Activated T-cell treated with anti-CD3 and anti-CD28 coated beads, Interleukin-2, amount 50 U/mL, for 72 hours (primary cell): ENCODE measurements at regions not wholly inside any gene's neighbourhood (a gene's known extent, or its start where the extent isn't known, plus 50 kb on each side); places are given as distances from the start of the nearest gene placed in this dataset.
"Not testable (repeated sequence)": the region's sequence is repeated elsewhere in the genome, so short reads cannot be mapped to it uniquely, and the experiment has no call there.

Experiments used
- ATAC-seq, 2 donors: fragments of 150-1000 bp; cut with Tn5 transposase; replicated peaks in 1 of 2; 2 replicates each; pipeline ENCODE4 v1.10.0; 2021; ENCODE audit warnings: moderate library complexity in 2 of 2, mild to moderate bottlenecking in 1 of 2
- DNase-seq, 2 donors: peaks; one replicate each; pipeline ENCODE4 v3.0.0; 2021 to 2022; ENCODE audit warnings: mixed read lengths in 1 of 2
- H3K27ac Mint-ChIP-seq: one replicate; pipeline ENCODE4 v1.8.0; 2022; ENCODE audit warnings: mild to moderate bottlenecking, moderate library complexity, mixed read lengths
- H3K27me3 Mint-ChIP-seq: one replicate; pipeline ENCODE4 v1.8.0; 2022; ENCODE audit warnings: low read depth, mixed read lengths
- H3K36me3 Mint-ChIP-seq, 2 donors: one replicate each; pipeline ENCODE4 v1.8.0; 2022; ENCODE audit warnings: mixed read lengths in 2 of 2, mild to moderate bottlenecking in 1 of 2; ENCODE audit not compliant: insufficient read depth in 2 of 2
- H3K4me1 Mint-ChIP-seq: one replicate; pipeline ENCODE4 v1.8.0; 2022; ENCODE audit warnings: low read depth, mixed read lengths
- H3K4me3 Mint-ChIP-seq, 2 donors: one replicate each; pipeline ENCODE4 v1.8.0; 2022; ENCODE audit warnings: mild to moderate bottlenecking in 2 of 2, mixed read lengths in 2 of 2, moderate library complexity in 2 of 2
- H3K9me3 Mint-ChIP-seq, 2 donors: one replicate each; pipeline ENCODE4 v1.8.0; 2022; ENCODE audit warnings: mixed read lengths in 2 of 2

DNA sequence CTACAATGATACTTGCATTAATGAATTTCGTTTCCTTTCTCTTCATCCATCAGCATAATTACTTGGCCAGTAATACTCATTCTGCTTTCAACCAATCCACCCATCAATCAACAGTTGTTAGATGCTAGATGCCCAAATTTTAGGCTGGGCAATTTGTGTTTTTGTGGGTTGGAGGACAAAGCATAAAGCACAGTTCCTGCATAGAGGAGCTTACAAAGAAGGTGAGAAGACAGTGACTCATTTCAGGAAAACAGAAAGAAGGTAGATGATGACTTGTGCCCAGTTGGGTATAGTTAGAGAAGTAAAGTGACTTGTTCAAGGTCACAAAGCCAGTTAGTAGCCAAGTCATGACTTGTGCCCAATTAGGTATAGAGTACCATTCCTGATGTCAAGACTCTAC lies 1186.8 kb upstream of the CELF4 start:
- H3K27ac Mint-ChIP-seq = no peak overlapping the region
- H3K27me3 Mint-ChIP-seq = peaks cover 6% of the 10 kb centered on the region
- ATAC-seq (peak; percentile 26 to 82), DNase-seq (no peak)
- no peaks in the 10 kb centered on the region for H3K36me3 Mint-ChIP-seq
- peaks cover 19% of the 10 kb centered on the region for H3K4me1 Mint-ChIP-seq
- peaks cover 0 to 8% of the 10 kb centered on the region in 2 donors for H3K9me3 Mint-ChIP-seq
- H3K4me3 Mint-ChIP-seq = no peak overlapping the region

- H3K27ac Mint-ChIP-seq = no peak overlapping the region
- peaks cover 6% of the 10 kb centered on the region for H3K27me3 Mint-ChIP-seq
- no peaks in the 10 kb centered on the region for H3K36me3 Mint-ChIP-seq
- H3K9me3 Mint-ChIP-seq = peaks cover 0 to 8% of the 10 kb centered on the region in 2 donors
- H3K4me1 Mint-ChIP-seq = peaks cover 19% of the 10 kb centered on the region
- DNase-seq = peak in 1 of 2 donors; percentile 29
- H3K4me3 Mint-ChIP-seq = peak overlapping the region; percentile 41 to 46
- peak in 1 of 2 donors; percentile 70 for ATAC-seq
Observed at GRCh38 chr18:38751898-38752297, 1186.3 kb upstream of the CELF4 start.

DNA sequence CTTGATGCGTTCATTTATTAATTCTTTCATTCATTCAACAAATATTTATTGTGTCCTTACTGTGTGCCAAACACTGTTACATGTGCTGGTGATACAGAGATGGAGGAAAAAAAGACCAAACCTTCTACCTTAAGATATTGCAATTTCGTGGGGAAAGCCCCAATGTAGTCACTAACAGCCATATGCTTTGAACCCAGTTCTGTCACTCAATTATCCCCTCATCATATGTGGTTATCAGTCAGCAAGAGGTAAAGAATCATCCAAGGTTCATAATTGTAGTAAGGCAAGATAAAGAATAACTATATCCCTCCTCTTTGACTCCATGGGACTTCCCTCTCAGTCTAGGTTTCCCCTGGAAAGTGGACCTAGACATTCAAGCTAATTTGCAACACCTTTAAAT lies 1185.6 kb upstream of the CELF4 start:
- ATAC-seq (peak; percentile 25 to 71), DNase-seq (no peak)
- Mint-ChIP-seq H3K27ac (no peak overlapping the region), H3K9me3 (peaks cover 0 to 8% of the 10 kb centered on the region in 2 donors), H3K4me3 (no peak overlapping the region), H3K36me3 (no peaks in the 10 kb centered on the region), H3K4me1 (peaks cover 19% of the 10 kb centered on the region), H3K27me3 (peaks cover 6% of the 10 kb centered on the region)

- no peak for ATAC-seq
Observed at GRCh38 chr18:38750751-38751150, 1185.2 kb upstream of the CELF4 start.

DNA sequence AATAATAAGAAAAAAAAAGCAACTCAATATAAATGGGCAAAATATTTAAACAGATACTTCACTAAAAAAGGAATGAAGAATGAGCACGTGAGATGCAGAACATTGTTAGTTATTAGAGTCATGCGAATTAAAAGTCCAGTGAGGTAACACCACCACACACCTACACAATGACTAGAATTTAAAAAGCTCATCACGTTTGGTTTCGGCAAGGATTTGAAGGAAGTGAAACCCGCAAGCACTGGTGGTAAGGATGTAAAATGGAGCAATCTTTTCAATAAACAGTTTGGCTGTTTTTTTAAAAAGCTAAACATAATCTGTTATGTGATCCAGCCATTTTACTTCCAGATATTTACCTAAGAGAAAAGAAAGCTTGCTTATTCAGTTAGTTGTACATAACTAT lies 1181.6 kb upstream of the CELF4 start:
- Mint-ChIP-seq H3K4me1 (peaks cover 12% of the 10 kb centered on the region), H3K9me3 (peaks cover 0 to 6% of the 10 kb centered on the region in 2 donors), H3K4me3 (no peak overlapping the region), H3K27me3 (peaks cover 2% of the 10 kb centered on the region), H3K27ac (no peak overlapping the region), H3K36me3 (no peaks in the 10 kb centered on the region)
- DNase-seq (no peak), ATAC-seq (no peak)

More at GRCh38 chr18:38750751-38751150, 1185.2 kb upstream of the CELF4 start:
- Mint-ChIP-seq H3K36me3 (no peaks in the 10 kb centered on the region), H3K27ac (no peak overlapping the region), H3K4me1 (peaks cover 19% of the 10 kb centered on the region), H3K27me3 (peaks cover 6% of the 10 kb centered on the region), H3K9me3 (peaks cover 0 to 8% of the 10 kb centered on the region in 2 donors), H3K4me3 (no peak overlapping the region)
- DNase-seq = no peak

- H3K4me3 Mint-ChIP-seq, ATAC-seq, DNase-seq, H3K4me1 Mint-ChIP-seq, H3K27ac Mint-ChIP-seq, H3K36me3 Mint-ChIP-seq, H3K27me3 Mint-ChIP-seq, H3K9me3 Mint-ChIP-seq: not testable (repeated sequence)
Observed at GRCh38 chr18:38720181-38720580, 1154.6 kb upstream of the CELF4 start.

DNA sequence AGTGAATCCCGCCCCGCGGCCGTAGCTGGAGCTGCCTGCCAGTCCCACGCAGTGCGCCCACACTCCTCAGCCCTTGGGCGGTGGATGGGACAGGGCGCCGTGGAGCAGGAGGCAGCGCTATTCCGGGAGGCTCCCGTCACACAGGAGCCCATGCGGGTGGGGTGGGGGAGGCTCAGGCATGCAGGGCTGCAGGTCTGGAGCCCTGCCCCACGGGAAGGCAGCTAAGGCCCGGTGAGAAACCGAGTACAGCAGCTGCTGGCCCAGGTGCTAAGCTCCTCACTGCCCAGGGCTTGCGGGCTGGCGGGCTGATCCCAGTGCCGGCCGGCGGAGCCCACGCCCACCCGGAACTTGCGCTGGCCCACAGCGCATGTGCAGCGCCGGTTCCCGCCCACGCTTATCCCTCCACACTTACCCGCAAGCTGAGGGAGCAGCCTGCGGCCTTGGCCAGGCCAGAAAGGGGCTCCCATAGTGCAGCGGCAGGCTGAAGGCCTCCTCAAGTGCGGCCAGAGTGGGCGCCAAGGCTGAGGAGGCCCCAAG lies 1152.8 kb upstream of the CELF4 start:
- no peak for ATAC-seq
- H3K36me3 Mint-ChIP-seq = no peaks in the 10 kb centered on the region

GRCh38 chr18:38709122-38709521 lies 1143.5 kb upstream of the CELF4 start:
- ATAC-seq (no peak), DNase-seq (no peak)
- no peaks in the 10 kb centered on the region for H3K36me3 Mint-ChIP-seq
- peaks cover 0 to 6% of the 10 kb centered on the region in 2 donors for H3K9me3 Mint-ChIP-seq
- H3K4me3 Mint-ChIP-seq = no peak overlapping the region
- peaks cover 5% of the 10 kb centered on the region for H3K27me3 Mint-ChIP-seq
- H3K4me1 Mint-ChIP-seq = no peaks in the 10 kb centered on the region
- no peak overlapping the region for H3K27ac Mint-ChIP-seq

More for the DNA sequence above, 1152.8 kb upstream of the CELF4 start:
- Mint-ChIP-seq H3K4me1 (no peaks in the 10 kb centered on the region), H3K9me3 (peaks cover 0 to 6% of the 10 kb centered on the region in 2 donors), H3K4me3 (no peak overlapping the region), H3K27me3 (no peaks in the 10 kb centered on the region), H3K27ac (no peak overlapping the region)
- DNase-seq = no peak

DNA sequence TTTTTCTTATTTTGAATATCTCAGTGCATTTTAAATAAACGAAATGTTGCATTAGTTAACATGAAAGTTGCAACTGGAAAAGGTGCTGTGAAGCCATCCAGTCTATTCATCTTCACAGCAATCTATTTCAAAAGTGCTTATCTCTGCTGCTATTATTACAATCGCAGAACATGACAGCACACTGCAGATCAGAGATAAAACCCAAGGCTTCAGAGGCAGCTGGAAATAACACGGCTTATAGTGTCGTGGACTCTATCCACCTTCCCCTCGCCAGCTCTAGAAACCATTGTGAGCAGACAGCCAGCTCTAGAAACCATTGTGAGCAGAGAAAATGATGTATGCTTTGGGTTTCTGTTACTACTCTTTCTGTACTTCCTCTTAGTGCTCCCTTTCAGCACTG lies 1140.8 kb upstream of the CELF4 start:
- ATAC-seq = no peak
- no peak for DNase-seq
- Mint-ChIP-seq H3K36me3 (peaks cover 0 to 1% of the 10 kb centered on the region in 2 donors), H3K27me3 (peaks cover 5% of the 10 kb centered on the region), H3K4me1 (no peaks in the 10 kb centered on the region), H3K9me3 (peaks cover 2 to 6% of the 10 kb centered on the region in 2 donors), H3K27ac (no peak overlapping the region), H3K4me3 (no peak overlapping the region)

- Mint-ChIP-seq H3K9me3 (no peaks in the 10 kb centered on the region), H3K4me1 (peaks cover 21% of the 10 kb centered on the region), H3K27me3 (no peaks in the 10 kb centered on the region), H3K4me3 (no peak overlapping the region), H3K27ac (no peak overlapping the region), H3K36me3 (no peaks in the 10 kb centered on the region)
- ATAC-seq (no peak), DNase-seq (no peak)
Observed at GRCh38 chr18:38698088-38698487, 1132.5 kb upstream of the CELF4 start.

DNA sequence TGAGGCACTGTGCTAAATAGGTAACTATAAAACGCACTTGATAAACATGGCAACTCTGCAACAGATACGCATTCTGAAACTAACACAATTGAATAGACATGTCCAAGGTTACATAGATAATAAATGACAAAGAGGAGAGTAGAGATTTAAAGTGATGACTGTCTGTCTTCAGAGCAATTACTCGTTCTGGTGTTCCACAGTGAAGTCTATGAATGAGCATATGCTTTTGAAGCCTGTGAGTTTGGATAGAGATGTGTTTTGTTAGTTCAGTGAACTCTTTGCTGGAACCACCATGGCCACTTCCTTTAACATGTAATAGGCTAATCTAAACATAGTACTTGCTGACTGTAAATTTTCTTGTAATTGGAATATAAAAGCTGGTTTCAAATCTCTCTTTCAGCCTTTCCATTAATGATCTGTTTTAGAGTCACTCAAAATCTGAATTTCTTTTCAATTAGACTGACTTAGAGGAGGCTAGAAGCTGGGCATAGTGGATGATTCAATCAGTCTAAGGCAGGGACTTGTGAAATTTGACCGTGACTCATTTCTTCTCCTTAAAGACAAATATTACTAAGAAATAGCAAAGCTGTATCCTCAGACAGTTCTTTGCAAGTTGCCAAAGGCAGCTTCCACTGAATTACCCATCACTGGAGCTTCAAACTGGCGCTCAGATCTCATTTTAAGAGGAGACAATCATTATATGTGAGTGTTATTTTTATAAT lies 1130.1 kb upstream of the CELF4 start:
- Mint-ChIP-seq H3K36me3 (peaks cover 0 to 3% of the 10 kb centered on the region in 2 donors), H3K9me3 (peaks cover 3 to 5% of the 10 kb centered on the region in 2 donors), H3K27me3 (peaks cover 6% of the 10 kb centered on the region), H3K4me3 (no peak overlapping the region), H3K27ac (no peak overlapping the region), H3K4me1 (peaks cover 21% of the 10 kb centered on the region)
- DNase-seq = no peak
- ATAC-seq = peak; percentile 81 to 88

DNA sequence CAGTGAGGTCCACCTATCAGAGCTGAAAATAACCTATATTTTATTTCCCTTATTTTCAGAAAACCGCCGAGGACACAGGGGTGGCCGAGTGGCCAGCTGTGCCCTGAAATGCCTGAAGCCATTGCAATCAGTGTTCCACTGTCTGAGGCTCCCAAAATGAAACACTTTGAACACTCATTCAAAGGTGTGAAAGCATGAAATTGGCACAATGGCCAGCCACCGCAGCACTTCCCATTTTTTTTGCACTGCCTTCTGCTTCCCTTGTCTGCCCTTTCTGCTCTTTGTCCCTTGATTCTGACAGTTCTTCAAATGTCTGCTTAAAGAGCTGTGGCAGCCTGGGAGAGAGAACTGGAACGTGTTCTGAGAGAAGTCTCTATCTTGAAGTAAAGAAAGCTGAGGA lies 1127.5 kb upstream of the CELF4 start:
- Mint-ChIP-seq H3K27ac (no peak overlapping the region), H3K36me3 (peaks cover 0 to 3% of the 10 kb centered on the region in 2 donors), H3K4me1 (peaks cover 27% of the 10 kb centered on the region), H3K27me3 (peaks cover 6% of the 10 kb centered on the region), H3K9me3 (peaks cover 3 to 5% of the 10 kb centered on the region in 2 donors), H3K4me3 (no peak overlapping the region)
- no peak for DNase-seq
- ATAC-seq = no peak

DNA sequence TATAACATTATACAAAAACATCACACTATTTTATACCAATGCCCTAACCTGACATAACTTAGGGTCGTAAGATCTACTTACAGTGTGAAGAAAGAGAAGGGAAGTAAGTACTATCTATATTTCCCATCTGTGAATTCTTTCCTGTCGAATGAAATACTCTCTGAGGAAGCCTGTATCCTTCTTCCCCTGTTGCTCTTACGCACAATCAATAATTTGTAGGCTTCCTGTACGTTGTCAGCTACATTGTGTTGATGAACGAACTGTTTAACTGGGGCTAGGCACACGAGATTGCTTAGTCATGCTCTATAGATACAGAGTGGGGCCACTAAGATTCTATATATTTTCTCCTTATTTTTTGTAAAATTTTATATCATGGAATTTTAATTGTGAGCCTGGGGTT lies 1125.0 kb upstream of the CELF4 start:
- Mint-ChIP-seq H3K36me3 (peaks cover 0 to 3% of the 10 kb centered on the region in 2 donors), H3K27ac (no peak overlapping the region), H3K4me3 (no peak overlapping the region), H3K9me3 (peaks cover 3 to 5% of the 10 kb centered on the region in 2 donors), H3K4me1 (peaks cover 12% of the 10 kb centered on the region), H3K27me3 (peaks cover 6% of the 10 kb centered on the region)
- ATAC-seq (no peak), DNase-seq (no peak)
